ENCODE measurements at regions not wholly inside any gene's neighbourhood (a gene's known extent, or its start where the extent isn't known, plus 50 kb on each side); places are given as distances from the start of the nearest gene placed in this dataset.

GRCh38 chr9:106149956-106150355 is 455.6 kb downstream of the TMEM38B start:
- no peak for TF ChIP-seq NR3C1 (CRISPR knock-in tag; conservative IDR thresholded peaks at IDR 0.05; ENCODE audit: low read depth)
- TF ChIP-seq SOX15 (CRISPR knock-in tag; IDR thresholded peaks at IDR 0.05), result no peak
- TF ChIP-seq CTCF (IDR thresholded peaks at IDR 0.05), result no peak
- TF ChIP-seq PREB (CRISPR knock-in tag; IDR thresholded peaks at IDR 0.05; ENCODE audit: borderline replicate concordance), result no peak

Measured in WTC11 (cell line).